ENCODE measurements at regions not wholly inside any gene's neighbourhood (a gene's known extent, or its start where the extent isn't known, plus 50 kb on each side); places are given as distances from the start of the nearest gene placed in this dataset.
A peak's percentile ranks its signal among the peaks of the same experiment; 100 is the strongest.

GRCh38 chr13:48591889-48592687, 59.2 kb upstream of the RCBTB2 start:
- no peak for DNase-seq (ENCODE audit: low read depth in 1 of 2, low spot score in 1 of 2)
- no peaks in the 10 kb centered on the region for H3K4me1 ChIP-seq (ENCODE audit: low read depth)
- no peak overlapping the region for H3K4me3 ChIP-seq
- no peaks in the 10 kb centered on the region for H3K27me3 ChIP-seq
- H3K27ac ChIP-seq, result no peak overlapping the region
- no peaks in the 10 kb centered on the region for H3K9me3 ChIP-seq (ENCODE audit: low read depth)
- H3K36me3 ChIP-seq, result no peaks in the 10 kb centered on the region
- TF ChIP-seq, protein P1, sequence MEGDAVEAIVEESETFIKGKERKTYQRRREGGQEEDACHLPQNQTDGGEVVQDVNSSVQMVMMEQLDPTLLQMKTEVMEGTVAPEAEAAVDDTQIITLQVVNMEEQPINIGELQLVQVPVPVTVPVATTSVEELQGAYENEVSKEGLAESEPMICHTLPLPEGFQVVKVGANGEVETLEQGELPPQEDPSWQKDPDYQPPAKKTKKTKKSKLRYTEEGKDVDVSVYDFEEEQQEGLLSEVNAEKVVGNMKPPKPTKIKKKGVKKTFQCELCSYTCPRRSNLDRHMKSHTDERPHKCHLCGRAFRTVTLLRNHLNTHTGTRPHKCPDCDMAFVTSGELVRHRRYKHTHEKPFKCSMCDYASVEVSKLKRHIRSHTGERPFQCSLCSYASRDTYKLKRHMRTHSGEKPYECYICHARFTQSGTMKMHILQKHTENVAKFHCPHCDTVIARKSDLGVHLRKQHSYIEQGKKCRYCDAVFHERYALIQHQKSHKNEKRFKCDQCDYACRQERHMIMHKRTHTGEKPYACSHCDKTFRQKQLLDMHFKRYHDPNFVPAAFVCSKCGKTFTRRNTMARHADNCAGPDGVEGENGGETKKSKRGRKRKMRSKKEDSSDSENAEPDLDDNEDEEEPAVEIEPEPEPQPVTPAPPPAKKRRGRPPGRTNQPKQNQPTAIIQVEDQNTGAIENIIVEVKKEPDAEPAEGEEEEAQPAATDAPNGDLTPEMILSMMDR (IDR thresholded peaks at IDR 0.05; ENCODE audit: low read depth, low read length), result no peak

- Histone ChIP-seq H3K4me3 (no peak overlapping the region), H3K9me3 (ENCODE audit: low read depth) (no peaks in the 10 kb centered on the region), H3K27me3 (no peaks in the 10 kb centered on the region), H3K4me1 (ENCODE audit: low read depth) (no peaks in the 10 kb centered on the region), H3K36me3 (no peaks in the 10 kb centered on the region), H3K27ac (no peak overlapping the region)
- TF ChIP-seq, protein P1 (IDR thresholded peaks at IDR 0.05; ENCODE audit: low read depth, low read length), result no peak
- DNase-seq (ENCODE audit: low read depth in 1 of 2, low spot score in 1 of 2), result no peak
Measured at GRCh38 chr13:48592688-48593049, 59.8 kb upstream of the RCBTB2 start.

GRCh38 chr13:48593536-48593935, 60.2 kb upstream of the CYSLTR2 start:
- no peaks in the 10 kb centered on the region for H3K27me3 ChIP-seq
- H3K4me3 ChIP-seq, result no peak overlapping the region
- H3K27ac ChIP-seq, result no peak overlapping the region
- TF ChIP-seq, protein P1 (IDR thresholded peaks at IDR 0.05; ENCODE audit: low read depth, low read length), result no peak
- H3K4me1 ChIP-seq (ENCODE audit: low read depth), result no peaks in the 10 kb centered on the region
- H3K36me3 ChIP-seq, result no peaks in the 10 kb centered on the region
- no peak for DNase-seq (ENCODE audit: low read depth in 1 of 2, low spot score in 1 of 2)
- H3K9me3 ChIP-seq (ENCODE audit: low read depth), result no peaks in the 10 kb centered on the region

- Histone ChIP-seq H3K4me3 (no peak overlapping the region), H3K27ac (no peak overlapping the region), H3K4me1 (ENCODE audit: low read depth) (no peaks in the 10 kb centered on the region), H3K27me3 (no peaks in the 10 kb centered on the region), H3K36me3 (no peaks in the 10 kb centered on the region), H3K9me3 (ENCODE audit: low read depth) (no peaks in the 10 kb centered on the region)
- no peak for DNase-seq (ENCODE audit: low read depth in 1 of 2, low spot score in 1 of 2)
- TF ChIP-seq, protein P1 (IDR thresholded peaks at IDR 0.05; ENCODE audit: low read depth, low read length), result no peak
Measured at GRCh38 chr13:48594096-48594815, 59.5 kb upstream of the CYSLTR2 start.

DNA sequence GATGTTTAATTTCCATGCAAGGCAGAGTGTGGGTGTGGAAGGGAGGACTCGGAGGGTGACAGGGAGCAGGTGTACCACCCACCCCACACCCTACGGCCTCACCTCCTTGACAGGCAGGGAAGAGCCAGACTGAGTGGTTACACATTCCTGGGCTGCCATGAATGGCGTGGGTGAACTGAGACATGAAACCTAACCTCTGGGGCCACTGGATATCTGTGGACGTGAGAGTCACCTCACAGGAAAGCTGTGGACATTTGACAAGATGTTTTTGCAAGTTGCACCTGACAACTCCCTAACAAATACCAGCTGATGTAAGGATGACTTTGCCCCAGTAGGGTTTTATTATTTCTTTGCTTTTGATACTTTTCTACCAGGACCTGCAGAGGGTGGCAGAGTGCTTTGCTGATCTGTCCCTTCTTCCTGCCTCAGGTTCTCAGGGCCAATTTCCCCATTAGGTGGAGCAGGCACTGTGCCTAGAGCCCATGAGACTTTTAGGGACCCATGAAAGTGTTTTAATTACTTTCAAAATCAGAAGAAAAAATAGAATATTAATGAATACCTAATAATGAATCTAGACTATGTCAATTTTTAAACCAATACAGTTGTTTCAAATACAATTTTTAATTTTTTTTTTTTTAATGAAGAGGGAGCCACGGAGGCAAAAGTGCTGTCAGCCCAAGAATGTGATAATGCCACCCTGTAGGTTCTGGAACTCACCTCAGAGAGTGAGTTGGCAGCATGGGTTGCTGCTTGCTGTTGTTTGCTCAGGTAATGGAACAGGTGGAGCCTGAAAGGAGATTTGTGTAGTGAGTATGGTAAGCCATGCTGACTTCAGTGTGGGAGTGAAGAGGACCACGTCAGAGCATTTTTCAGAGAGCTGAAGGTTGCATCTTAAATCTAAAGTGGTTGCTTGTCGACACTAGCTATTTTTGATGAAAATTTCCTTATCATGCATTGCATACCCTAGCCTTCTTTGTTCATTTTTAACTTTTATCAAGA, 58.0 kb upstream of the CYSLTR2 start:
- no peaks in the 10 kb centered on the region for H3K4me1 ChIP-seq (ENCODE audit: low read depth)
- no peaks in the 10 kb centered on the region for H3K27me3 ChIP-seq
- H3K4me3 ChIP-seq, result no peak overlapping the region
- H3K9me3 ChIP-seq (ENCODE audit: low read depth), result no peaks in the 10 kb centered on the region
- no peaks in the 10 kb centered on the region for H3K36me3 ChIP-seq
- peak; percentile 53 to 90 for DNase-seq (ENCODE audit: low read depth in 1 of 2, low spot score in 1 of 2)
- TF ChIP-seq, protein P1 (IDR thresholded peaks at IDR 0.05; ENCODE audit: low read depth, low read length), result peak; percentile 91
- no peak overlapping the region for H3K27ac ChIP-seq
